ENCODE measurements at regions not wholly inside any gene's neighbourhood (a gene's known extent, or its start where the extent isn't known, plus 50 kb on each side); places are given as distances from the start of the nearest gene placed in this dataset.
"Not testable (repeated sequence)": the region's sequence is repeated elsewhere in the genome, so short reads cannot be mapped to it uniquely, and the experiment has no call there.

DNA sequence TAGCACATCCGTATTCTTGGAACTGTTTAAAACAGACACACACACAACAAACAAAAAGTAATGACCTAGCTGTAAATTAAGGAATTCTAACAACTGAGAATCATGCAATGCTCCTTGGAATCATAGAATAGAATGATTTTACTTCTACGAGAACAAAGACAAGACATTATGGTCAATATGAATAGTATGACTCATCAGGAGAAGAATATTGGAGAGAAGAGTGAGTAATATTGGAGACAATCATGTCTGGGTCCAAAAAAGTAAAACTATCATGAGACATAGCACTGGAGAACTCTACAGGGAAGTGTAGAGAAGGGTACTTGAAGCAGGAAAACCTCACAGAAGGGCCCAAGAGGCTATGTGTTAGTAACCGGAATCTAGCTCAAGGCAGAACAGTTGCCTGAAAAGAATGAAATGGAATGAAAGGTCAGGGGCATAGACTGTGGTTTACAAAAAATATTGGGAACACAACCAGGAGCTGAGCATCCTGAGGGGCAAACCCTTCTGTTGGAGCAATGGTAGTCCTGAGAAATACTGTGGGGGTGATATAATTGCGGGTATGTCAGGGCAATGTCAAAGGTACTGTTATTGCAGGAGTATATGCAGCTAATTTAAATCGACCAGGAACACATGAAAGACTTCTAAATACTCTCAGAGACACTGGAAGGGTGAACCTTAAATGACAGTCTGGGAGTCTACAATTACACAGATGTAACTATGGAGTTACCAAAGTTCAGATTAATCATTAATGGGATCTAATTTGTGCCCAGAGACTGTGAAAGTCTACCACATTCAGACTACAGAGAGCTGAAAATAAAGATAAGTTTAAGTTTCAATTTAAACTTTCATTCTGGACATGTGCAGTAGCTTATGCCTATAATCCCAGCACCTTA lies 201.2 kb downstream of the BCHE start:
- DNase-seq (ENCODE audit: low spot score) = no peak

DNA sequence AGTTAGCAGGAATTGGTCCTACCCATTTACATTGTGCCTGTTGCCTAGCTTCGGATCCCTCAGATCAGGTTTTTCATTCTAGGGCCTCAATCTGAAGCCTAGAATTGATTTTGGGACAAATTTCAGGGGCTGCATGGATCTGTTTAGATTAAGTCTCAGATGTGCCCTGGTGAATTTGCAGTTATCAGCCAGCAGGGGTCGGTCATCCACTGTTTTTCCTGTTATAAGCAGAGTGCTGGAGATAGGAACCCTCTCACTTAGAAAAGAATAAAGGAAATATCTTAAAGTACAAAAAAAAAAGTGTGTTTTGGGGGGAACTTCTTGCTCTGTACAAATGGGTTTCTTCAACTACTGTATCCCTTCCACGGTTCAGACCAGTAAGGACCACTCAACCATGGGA lies 212.5 kb downstream of the BCHE start:
- no peak for DNase-seq (ENCODE audit: low spot score)

DNA sequence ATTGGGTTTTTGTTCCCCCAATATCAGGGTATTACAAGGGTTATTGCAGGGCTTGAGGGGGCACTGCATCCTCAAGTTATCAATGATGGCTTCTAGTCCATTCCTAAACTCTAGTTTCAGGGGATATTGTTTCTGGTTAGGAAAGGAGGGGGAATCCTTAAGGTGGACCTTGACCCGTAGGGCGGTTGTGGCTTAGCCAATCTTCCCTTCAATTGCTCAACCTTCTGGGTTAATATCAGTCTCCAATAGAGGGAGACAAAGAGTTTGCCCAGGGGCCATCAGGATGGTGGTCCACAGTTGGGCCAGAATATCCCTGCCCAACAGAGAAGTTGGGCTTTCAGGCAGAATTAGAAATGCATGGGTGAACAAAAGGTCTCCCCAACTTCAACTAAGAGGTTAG lies 214.9 kb downstream of the BCHE start:
- DNase-seq (ENCODE audit: low spot score) = no peak

DNA sequence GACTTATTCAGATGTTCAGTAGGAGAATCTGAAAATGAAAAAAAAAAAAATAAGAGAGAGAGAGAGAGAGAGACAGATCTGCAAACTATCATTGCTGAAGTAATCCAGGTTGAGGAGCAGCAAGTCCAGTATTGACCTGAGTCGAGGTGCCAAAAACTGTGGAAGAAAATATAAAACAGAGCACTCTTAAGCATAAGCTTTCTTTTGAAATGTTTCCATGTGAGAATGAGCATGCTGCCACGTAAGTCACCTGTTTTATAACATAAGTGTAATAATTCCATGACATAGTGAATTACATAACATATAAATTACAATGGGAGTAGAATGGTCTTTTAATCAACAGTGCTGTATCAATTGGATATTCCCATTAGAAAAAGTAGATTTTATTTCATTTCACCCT lies 218.2 kb downstream of the BCHE start:
- DNase-seq (ENCODE audit: low spot score) = no peak

DNA sequence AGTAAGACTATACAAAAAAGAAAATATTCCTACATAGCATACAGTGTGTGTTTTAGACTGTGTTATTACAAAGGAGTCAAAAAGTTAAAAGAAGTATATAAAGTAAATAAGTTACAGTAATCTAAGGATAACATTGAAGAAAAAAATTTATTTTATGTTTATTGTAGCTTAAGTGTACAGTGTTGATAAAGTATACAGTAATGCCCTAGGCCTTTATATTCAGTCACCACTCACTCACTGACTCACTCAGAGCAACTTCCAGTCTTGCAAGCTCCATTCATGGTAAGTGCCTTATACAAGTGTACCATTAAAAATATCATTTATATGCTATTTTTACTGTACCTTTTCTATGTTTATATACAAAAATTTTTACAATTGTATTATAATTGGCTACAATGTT lies 220.1 kb downstream of the BCHE start:
- no peak for DNase-seq (ENCODE audit: low spot score)

DNA sequence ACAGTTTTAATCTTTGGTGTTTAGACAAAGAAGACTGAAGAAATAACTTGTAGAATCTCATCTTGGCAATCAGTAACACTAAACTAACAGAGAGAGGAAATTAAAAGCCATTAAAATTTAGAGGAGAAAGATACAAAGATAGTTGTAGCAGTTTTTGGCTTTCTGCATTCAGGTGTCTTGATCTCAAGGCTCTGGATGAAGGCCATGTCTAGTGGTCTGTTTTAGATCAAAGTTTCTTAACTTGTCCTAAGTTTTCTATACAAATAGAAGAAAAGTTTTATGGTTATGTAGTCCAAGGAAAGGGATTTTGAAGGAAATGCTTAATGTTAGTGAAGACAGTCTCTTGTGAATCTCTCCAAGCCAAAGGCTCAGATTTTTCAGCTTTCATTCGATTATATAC lies 222.9 kb downstream of the BCHE start:
- no peak for DNase-seq (ENCODE audit: low spot score)

DNA sequence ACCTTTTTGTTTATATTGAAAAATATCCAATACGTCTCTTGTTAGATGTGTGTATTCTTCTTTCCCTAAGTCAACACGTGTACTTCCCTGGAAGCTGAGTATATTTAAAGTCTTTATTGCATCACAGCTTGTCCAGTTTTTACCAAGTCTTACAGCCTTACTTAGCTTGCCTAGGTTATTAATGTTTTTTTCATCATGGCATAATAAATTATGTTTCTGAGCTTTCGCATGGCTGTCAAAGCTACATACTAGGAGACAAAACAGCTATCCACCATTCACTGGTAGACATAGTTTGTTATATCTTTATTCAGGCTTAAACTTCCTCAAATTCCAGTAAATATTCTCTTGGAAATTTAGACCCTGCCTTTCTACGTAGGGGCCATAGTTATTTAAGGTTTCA lies 224.2 kb downstream of the BCHE start:
- no peak for DNase-seq (ENCODE audit: low spot score)

DNA sequence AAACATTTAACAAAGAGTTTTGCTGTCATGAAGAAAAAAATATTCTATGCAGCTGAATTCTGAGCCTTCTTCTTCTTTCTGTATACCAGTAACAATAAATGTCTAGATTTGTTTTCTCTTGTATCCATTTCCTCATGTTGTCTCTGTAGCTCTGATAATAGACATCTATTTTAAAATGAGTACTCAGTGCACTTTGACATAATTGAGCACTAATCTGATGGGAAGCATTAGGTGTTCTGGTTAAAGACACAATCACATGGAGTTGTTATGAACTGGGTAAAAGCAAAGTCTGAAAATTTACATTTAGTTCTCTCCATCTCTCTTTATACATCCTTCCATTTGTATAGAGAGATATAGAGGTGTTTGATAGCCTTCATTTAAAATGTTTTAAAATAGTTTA lies 230.0 kb downstream of the BCHE start:
- DNase-seq (ENCODE audit: low spot score) = no peak

DNA sequence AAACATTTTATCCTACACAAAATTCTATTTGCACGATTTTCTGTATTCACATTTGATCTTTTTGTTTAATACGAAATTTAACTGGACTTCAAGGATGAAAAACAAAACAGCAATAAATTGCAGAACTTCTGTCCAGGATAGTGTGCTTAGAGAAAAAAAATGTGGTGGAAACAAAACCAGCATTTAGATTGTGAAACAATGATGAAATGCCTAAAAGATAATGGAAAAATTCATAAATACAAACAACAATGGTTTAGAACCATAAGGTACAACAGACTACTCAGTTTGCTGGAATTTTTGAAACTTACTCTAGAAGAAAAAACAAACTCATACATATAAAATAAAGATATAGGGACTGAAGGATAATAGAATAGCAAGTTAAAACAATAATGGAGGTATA lies 234.0 kb downstream of the BCHE start:
- DNase-seq (ENCODE audit: low spot score) = no peak

DNA sequence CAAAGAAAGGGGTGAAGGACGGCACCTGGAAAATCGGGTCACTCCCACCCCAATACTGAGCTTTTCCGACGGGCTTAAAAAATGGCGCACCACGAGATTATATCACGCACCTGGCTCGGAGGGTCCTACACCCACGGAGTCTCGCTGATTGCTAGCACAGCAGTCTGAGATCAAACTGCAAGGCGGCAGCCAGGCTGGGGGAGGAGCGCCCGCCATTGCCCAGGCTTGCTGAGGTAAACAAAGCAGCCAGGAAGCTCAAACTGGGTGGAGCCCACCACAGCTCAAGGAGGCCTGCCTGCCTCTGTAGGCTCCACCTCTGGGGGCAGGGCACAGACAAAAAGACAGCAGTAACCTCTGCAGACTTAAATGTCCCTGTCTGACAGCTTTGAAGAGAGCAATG lies 264.7 kb downstream of the BCHE start:
- not testable (repeated sequence) for DNase-seq (ENCODE audit: low spot score)

DNA sequence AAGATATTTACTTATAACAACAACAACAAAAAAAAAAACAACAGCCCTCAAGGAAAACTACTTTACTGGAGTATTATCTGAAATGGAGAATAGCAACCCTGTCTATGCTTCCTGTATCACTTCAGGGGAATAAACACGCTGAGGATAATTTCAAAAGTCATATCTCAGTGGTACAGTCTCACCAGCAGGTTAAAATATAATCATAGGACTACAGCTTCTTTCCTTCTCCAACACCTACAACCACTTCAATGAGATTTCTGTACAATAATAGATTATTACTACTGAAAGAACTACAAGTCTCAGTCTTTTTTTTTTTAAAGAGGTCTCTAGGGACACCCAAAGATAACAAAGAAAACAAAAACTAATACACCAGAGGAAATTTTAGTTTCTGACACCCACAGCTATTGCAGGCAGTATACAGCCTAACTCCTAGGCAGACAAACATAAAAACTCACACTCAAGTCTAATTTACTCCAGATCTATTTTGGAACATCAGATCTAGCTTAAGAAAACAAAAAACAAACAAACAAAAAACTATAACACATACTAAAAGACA lies 268.2 kb downstream of the BCHE start:
- DNase-seq (ENCODE audit: low spot score) = no peak

DNA sequence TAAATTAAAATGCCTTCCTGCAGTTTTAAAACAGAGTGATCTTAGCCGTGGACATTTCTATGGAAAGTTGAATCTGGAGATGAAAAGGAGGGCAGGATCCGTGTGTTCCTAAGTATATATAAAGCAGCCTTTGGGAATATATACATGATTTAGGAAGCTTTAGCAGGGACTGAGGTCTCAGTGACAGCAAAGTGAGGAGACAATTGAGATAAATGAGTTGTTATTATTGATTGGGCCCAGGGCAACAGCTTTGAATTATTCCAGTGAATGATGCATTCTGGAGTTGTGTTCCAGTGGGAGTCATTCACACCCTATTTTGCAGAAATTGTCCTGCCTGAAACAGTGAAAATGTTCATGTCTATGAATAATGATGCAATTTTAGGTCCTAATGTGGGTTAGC lies 281.4 kb downstream of the BCHE start:
- DNase-seq (ENCODE audit: low spot score) = no peak

DNA sequence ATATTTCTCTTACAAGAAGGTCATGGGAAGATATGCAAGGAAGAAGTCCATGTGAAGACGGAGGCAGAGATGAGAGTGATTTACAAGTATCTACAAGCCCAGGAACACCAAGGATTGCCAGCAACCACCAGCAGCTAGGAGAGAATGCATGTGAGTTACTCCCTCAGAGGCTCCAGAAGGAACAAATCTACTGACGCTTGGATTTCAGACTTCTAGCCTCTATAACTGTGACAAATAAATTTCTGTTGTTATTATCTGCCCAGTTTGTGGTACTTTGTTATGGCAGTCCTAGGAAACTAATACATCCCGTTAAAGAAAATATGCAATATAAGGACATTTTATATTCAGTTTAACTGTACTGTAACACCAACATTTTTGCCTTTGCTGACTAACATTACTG lies 283.9 kb downstream of the BCHE start:
- no peak for DNase-seq (ENCODE audit: low spot score)

DNA sequence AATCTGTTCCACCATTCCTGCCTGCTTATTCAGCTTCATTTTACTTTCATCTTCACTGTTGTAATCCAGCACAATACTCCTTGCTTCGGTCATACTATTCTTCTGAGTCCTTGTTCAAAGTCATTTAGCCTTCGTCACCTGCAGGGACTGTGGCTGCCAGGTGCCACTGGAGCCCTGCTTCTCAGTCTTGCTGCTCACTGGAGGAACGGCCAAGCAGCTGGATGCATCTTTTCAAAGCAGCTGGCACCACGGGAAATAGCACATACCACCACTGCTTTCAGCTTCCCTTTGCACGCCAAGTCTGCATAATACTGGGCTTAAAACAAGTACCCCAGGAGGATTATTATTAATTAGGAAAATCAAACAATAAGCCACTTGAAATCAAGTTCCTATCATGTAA lies 287.6 kb downstream of the BCHE start:
- no peak for DNase-seq (ENCODE audit: low spot score)

DNA sequence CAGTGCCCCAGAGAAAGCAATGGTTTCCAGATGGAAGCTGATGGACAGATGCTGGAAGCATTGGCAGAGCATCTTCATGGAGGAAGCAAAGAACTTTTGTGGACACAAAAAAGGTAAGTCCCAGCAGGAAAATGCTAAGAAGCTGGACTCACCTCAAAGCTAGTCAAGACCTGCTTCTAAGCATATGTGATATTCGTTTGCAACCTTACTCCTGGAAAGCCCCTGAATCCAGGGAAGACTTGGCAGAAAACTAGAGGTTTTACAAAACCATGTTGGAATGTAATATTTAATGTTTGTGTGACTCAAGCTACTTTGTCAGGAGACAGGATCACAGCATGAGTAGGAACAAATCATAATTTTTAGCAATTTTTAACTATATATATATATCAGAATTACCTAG lies 288.2 kb downstream of the BCHE start:
- DNase-seq (ENCODE audit: low spot score) = no peak

DNA sequence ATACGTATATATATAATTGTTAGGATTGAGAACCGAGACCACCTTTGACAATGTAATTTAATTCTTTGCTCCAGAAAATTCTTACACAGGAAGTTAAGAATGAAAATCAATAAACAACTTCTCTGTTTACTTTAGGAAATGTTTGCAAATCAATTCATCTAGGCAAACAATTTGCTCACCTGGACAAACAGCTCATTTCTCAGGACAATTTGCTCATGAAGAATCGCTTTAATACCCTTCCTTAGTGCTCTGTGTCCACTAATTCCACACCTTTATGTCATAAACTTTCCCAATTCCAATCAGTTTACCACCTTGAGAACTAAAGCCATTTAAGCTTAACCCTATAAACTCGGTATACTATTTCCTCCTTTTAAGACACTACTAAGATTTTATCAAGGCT lies 292.2 kb downstream of the BCHE start:
- no peak for DNase-seq (ENCODE audit: low spot score)

DNA sequence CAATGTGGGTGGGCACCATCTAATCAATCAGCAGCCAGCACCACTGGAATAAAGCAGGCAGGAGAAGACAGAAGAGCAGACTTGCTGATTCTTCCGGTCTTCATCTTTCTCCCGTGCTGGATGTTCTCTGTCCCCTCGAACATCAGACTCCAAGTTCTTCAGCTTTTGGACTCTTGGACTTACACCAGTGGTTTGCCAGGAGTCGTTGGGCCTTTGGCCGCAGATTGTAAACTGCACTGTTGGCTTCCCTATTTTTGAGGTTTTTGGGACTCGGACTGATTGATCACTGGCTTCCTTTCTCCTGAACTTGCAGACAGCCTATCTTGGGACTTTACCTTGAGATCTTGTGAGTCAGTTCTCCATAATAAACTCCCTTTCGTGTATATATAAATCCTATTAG lies 292.8 kb downstream of the BCHE start:
- DNase-seq (ENCODE audit: low spot score) = no peak

DNA sequence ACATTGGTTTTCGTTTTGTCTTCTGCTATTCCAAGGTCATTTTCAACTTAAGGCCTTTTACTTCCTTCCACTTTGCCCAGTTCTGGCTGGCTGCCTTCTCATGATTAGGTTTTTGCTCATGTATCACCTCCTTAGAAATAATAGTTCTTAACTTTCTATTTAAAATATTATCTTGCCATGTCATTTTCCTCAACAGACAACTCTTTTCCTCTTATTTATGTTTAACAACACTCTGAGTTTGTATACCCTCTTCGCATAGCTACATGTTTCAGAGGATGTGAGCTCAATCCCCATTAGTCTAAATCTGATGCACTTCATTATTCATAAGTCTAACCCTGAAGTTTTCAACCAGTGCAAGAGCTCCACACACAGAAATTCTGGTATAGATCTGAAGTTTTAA lies 299.1 kb downstream of the BCHE start:
- no peak for DNase-seq (ENCODE audit: low spot score)

DNA sequence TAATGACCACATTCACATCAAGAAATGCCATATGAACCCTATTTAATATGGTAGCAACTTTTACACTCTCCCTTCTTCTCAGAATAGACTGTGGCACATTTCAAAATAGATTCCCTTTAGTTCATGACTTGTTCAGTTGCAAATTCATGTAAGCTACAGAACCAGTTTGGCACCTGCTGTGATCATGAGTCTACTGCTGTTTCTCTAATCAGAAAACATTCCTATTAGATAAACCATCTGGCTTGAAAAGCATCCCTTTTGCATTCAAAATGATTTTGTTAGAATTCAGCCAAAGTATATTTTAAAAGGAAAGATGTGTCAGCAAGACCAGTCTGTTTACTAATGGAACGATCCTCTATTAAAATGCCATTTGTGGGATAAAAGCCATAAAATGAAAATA lies 304.4 kb downstream of the BCHE start:
- DNase-seq (ENCODE audit: low spot score) = no peak

DNA sequence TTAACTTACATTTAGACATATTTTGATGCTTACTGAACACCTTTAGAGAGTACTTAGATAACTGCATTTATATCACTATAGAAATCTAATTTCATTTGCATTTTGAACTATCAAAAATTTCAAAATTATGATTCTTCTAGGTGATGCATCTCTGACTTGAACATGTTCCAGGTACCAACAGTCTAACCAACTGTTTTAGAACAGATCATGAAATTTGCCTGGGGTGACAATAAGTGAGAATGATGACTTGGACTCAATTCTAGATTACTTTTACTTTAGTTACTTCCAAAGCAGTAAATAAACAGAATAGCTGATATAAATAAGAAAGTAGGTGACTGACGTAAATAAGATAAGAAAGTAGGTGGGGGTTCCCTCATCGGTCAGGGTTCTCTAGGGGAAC lies 307.8 kb downstream of the BCHE start:
- no peak for DNase-seq (ENCODE audit: low spot score)

DNA sequence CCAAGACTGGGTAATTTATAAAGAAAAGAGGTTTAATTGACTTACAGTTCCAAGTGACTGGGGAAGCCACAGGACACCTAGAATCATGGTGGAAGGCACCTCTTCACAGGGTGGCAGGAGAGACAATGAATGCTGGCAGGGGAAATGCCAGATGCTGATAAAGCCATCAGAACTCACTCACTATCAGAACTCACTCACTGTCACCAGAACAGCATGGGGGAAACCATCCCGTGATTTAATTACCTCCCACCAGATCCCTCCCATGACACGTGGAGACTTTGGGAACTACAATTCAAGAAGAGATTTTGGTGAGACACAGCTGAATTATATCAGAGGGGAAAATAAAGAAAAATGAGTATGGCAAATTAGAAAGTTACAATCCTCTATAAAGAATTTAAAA lies 310.9 kb downstream of the BCHE start:
- peak; percentile 58 for DNase-seq (ENCODE audit: low spot score)

DNA sequence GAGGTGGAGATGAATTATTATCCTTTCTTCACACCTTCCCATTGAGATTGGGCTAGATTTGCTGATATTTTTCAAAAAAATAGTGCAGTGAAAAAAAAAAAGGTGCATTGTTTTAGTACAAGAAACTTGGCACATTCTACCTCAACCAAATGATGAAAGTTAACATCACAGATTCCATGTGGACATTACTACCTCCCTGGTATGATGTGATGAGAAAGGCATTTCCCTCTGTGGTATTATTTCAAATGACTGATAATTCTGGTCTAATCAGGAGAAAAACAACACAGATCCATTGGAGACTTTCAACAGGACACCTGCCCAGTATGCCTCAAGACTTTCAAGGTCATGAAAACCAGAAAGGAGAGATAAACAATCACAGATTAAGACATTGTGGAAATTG lies 313.4 kb downstream of the BCHE start:
- no peak for DNase-seq (ENCODE audit: low spot score)

DNA sequence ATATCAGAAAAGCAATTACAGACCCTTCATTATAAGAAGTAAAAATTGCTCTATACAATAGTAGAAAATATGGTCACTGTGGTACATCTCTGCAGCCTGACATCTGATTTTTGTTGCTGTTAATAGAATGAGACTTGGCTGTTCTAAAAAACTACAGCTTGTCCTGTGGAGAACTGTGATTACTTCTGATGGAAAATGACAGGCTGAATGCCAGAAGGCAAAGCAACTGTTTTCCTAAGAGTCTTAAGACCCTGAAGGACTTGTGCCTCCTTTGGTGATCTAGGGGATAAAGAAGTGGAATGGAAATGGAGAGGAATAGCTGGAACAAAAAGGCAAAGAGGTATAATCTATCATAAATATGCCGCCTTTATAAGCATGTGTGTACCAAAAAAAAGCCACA lies 314.8 kb downstream of the BCHE start:
- no peak for DNase-seq (ENCODE audit: low spot score)
